ENCODE measurements at regions not wholly inside any gene's neighbourhood (a gene's known extent, or its start where the extent isn't known, plus 50 kb on each side); places are given as distances from the start of the nearest gene placed in this dataset.
"Not testable (repeated sequence)": the region's sequence is repeated elsewhere in the genome, so short reads cannot be mapped to it uniquely, and the experiment has no call there.

- TF ChIP-seq CREBL2 (CRISPR knock-in tag; IDR thresholded peaks at IDR 0.05; ENCODE audit: borderline replicate concordance) = no peak
- no peak for TF ChIP-seq CEBPG (CRISPR knock-in tag; IDR thresholded peaks at IDR 0.05)
- TF ChIP-seq ZNF143 (CRISPR knock-in tag; IDR thresholded peaks at IDR 0.05) = no peak
- no peak for TF ChIP-seq ZBTB38 (CRISPR knock-in tag; IDR thresholded peaks at IDR 0.05)
These were observed 178.0 kb upstream of the SPHKAP start (continued) for GRCh38 chr2:228359473-228359872.

DNA sequence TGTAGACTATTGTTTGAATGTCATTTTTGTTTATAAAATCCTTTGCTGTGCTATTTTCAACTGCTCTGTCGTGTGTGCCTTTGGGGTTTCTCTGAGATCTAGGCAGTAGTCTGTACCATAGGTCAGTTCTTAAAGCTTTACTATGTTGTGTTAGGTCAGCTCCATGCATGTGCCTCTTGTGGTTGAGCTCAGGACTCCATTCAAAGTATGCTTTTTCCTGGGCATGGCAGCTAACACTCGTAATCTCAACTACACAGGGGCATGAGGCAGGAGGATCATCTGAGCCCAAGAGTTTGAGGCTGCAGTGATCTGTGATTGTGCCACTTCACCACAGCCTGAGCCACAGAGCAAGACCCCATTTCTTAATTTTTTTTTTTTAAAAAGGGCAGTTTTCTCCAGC, 174.4 kb upstream of the SPHKAP start:
- no peak for ATAC-seq

DNA sequence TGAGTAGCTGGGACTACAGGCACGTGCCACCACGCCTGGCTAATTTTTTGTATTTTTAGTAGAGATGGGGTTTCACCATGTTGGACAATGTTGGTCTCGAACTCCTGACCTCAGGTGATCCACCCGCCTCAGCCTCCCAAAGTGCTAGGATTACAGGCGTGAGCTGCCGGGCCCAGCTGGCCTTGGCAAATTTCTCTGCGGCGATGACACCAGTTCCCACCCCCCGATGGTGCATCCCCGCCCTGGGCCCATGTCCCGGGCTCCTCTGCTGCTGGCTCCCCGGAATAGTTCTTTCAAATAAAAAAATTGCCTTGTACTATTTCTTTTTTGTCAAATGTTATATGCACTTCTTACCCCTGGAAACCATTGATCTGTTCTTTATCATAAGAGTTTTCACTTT, 171.5 kb upstream of the SPHKAP start:
- H3K27ac ChIP-seq (ENCODE audit: extremely low read length, insufficient read depth, low read length); H3K9ac ChIP-seq (ENCODE audit: insufficient read depth, low read depth, low read length); POLR2A ChIA-PET; in situ Hi-C loops (cut with HindIII; ENCODE audit: extremely low pct_ligation_motif_present, low pct_unique_long_range_greater_than_20kb); H3K4me2 ChIP-seq (ENCODE audit: low read depth, low read length); ATAC-seq; H3K4me3 ChIP-seq (replicated peaks in 1 of 3; ENCODE audit: insufficient read depth in 1 of 3, low read depth in 2 of 3, low read length in 3 of 3); intact Hi-C loops (cut with micrococcal nuclease; ENCODE audit: unreplicated experiment); H3K79me2 ChIP-seq (ENCODE audit: insufficient read depth, low read length); CTCF ChIA-PET (ENCODE audit: low intra/inter-chr PET ratio, low total read pairs); H3K27me3 ChIP-seq (ENCODE audit: control insufficient read depth in 1 of 2, insufficient read depth in 2 of 2, low read length in 2 of 2); DNase-seq (ENCODE audit: low spot score); H3K36me3 ChIP-seq (replicated peaks in 1 of 2; ENCODE audit: control insufficient read depth in 1 of 2, insufficient read depth in 2 of 2, low read length in 2 of 2); H3K4me1 ChIP-seq (ENCODE audit: insufficient read depth, low read length); FAIRE-seq; H4K20me1 ChIP-seq (ENCODE audit: insufficient read depth, low read length); H2AFZ ChIP-seq (ENCODE audit: low read length); BruUV-seq (replicated peaks): not testable (repeated sequence)
- 17% methylated on average over 12 of the region's 12 CpGs for WGBS (ENCODE audit: low lambda C conversion rate)
- peaks cover 45% of the 10 kb centered on the region for H3K9me3 ChIP-seq (ENCODE audit: low read length)

More for the DNA sequence above, 174.4 kb upstream of the SPHKAP start:
- H3K27ac ChIP-seq (ENCODE audit: extremely low read length, insufficient read depth, low read length) = no peak overlapping the region
- no peaks in the 10 kb centered on the region for H3K79me2 ChIP-seq (ENCODE audit: insufficient read depth, low read length)
- H3K36me3 ChIP-seq (replicated peaks in 1 of 2; ENCODE audit: control insufficient read depth in 1 of 2, insufficient read depth in 2 of 2, low read length in 2 of 2) = no peaks in the 10 kb centered on the region
- 0% methylated on average over 2 of the region's 2 CpGs for WGBS (ENCODE audit: low lambda C conversion rate)
- no TSS peak for BruUV-seq (replicated peaks)
- DNase-seq (ENCODE audit: low spot score) = no peak
- no peak overlapping the region for H3K4me3 ChIP-seq (replicated peaks in 1 of 3; ENCODE audit: insufficient read depth in 1 of 3, low read depth in 2 of 3, low read length in 3 of 3)
- no peak overlapping the region for H2AFZ ChIP-seq (ENCODE audit: low read length)
- CTCF ChIA-PET (ENCODE audit: low intra/inter-chr PET ratio, low total read pairs) = no interaction called here
- no peak overlapping the region for H3K9ac ChIP-seq (ENCODE audit: insufficient read depth, low read depth, low read length)
- no peaks in the 10 kb centered on the region for H4K20me1 ChIP-seq (ENCODE audit: insufficient read depth, low read length)
- FAIRE-seq = no peak
- peaks cover 44% of the 10 kb centered on the region for H3K9me3 ChIP-seq (ENCODE audit: low read length)
- no peak for TF ChIP-seq TAF15 (IDR thresholded peaks at IDR 0.05; ENCODE audit: low read depth, low read length, poor library complexity, severe bottlenecking)
- TF ChIP-seq ADNP (CRISPR knock-in tag; IDR thresholded peaks at IDR 0.05) = no peak
- no peak for TF ChIP-seq ZC3H4 (CRISPR knock-in tag; IDR thresholded peaks at IDR 0.05; ENCODE audit: borderline replicate concordance)
- TF ChIP-seq ZNF264 (CRISPR knock-in tag; IDR thresholded peaks at IDR 0.05) = no peak
- TF ChIP-seq HOXA3 (CRISPR knock-in tag; IDR thresholded peaks at IDR 0.05) = no peak
- TF ChIP-seq, protein P1, sequence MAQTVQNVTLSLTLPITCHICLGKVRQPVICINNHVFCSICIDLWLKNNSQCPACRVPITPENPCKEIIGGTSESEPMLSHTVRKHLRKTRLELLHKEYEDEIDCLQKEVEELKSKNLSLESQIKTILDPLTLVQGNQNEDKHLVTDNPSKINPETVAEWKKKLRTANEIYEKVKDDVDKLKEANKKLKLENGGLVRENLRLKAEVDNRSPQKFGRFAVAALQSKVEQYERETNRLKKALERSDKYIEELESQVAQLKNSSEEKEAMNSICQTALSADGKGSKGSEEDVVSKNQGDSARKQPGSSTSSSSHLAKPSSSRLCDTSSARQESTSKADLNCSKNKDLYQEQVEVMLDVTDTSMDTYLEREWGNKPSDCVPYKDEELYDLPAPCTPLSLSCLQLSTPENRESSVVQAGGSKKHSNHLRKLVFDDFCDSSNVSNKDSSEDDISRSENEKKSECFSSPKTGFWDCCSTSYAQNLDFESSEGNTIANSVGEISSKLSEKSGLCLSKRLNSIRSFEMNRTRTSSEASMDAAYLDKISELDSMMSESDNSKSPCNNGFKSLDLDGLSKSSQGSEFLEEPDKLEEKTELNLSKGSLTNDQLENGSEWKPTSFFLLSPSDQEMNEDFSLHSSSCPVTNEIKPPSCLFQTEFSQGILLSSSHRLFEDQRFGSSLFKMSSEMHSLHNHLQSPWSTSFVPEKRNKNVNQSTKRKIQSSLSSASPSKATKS (CRISPR knock-in tag; IDR thresholded peaks at IDR 0.05) = no peak
- TF ChIP-seq ZNF292 (CRISPR knock-in tag; IDR thresholded peaks at IDR 0.05; ENCODE audit: borderline replicate concordance, low read depth) = no peak
- TF ChIP-seq ZNF75D (CRISPR knock-in tag; IDR thresholded peaks at IDR 0.05; ENCODE audit: borderline replicate concordance) = no peak
- TF ChIP-seq SMAD3 (CRISPR knock-in tag; IDR thresholded peaks at IDR 0.05) = no peak
- TF ChIP-seq CHD4 (IDR thresholded peaks at IDR 0.05; ENCODE audit: borderline replicate concordance, low read length) = no peak
- TF ChIP-seq FOXK2 (IDR thresholded peaks at IDR 0.05) = no peak
- TF ChIP-seq MYC (CRISPR knock-in tag; IDR thresholded peaks at IDR 0.05; ENCODE audit: borderline replicate concordance) = no peak
- TF ChIP-seq ZKSCAN1 (IDR thresholded peaks at IDR 0.05; ENCODE audit: low read length) = no peak
- no peak for TF ChIP-seq PCBP1 (IDR thresholded peaks at IDR 0.05; ENCODE audit: borderline replicate concordance, low read depth, low read length)
- no peak for TF ChIP-seq ZBTB2 (CRISPR knock-in tag; IDR thresholded peaks at IDR 0.05; ENCODE audit: low read depth)
- TF ChIP-seq ZNF317 (CRISPR knock-in tag; IDR thresholded peaks at IDR 0.05) = no peak
- POLR2A ChIA-PET = no interaction called here
- no peaks in the 10 kb centered on the region for H3K27me3 ChIP-seq (ENCODE audit: control insufficient read depth in 1 of 2, insufficient read depth in 2 of 2, low read length in 2 of 2)
- no peaks in the 10 kb centered on the region for H3K4me1 ChIP-seq (ENCODE audit: insufficient read depth, low read length)
- intact Hi-C loops (cut with micrococcal nuclease; ENCODE audit: unreplicated experiment) = no loop called here
- no peak overlapping the region for H3K4me2 ChIP-seq (ENCODE audit: low read depth, low read length)
- in situ Hi-C loops (cut with HindIII; ENCODE audit: extremely low pct_ligation_motif_present, low pct_unique_long_range_greater_than_20kb) = no loop called here

Measured in HepG2 (cell line).